Neuronal stem cell (in vitro differentiated cells): ENCODE measurements at regions not wholly inside any gene's neighbourhood (a gene's known extent, or its start where the extent isn't known, plus 50 kb on each side); places are given as distances from the start of the nearest gene placed in this dataset.

ENCODE experiments used
- DNase-seq: peaks from one replicate; pipeline ENCODE4 v3.0.0-alpha.2; 2013; ENCODE audit warnings: low spot score
- H2AFZ ChIP-seq: one replicate; pipeline ENCODE4 v1.6.1; 2013; ENCODE audit warnings: mild to moderate bottlenecking, low read length, inconsistent platforms
- H2AK5ac ChIP-seq: 2 replicates; pipeline ENCODE4 v1.6.1; 2013; ENCODE audit warnings: low read depth, mild to moderate bottlenecking, inconsistent platforms, low read length, moderate library complexity, mixed read lengths
- H2BK120ac ChIP-seq: 2 replicates; pipeline ENCODE4 v1.6.1; 2013; ENCODE audit warnings: low read depth, mild to moderate bottlenecking, inconsistent platforms, low read length, moderate library complexity, mixed read lengths
- H2BK12ac ChIP-seq: one replicate; pipeline ENCODE4 v1.6.1; 2013; ENCODE audit warnings: low read length, inconsistent platforms
- H2BK15ac ChIP-seq: 2 replicates; pipeline ENCODE4 v1.6.1; 2013; ENCODE audit warnings: mild to moderate bottlenecking, low read length, inconsistent platforms, mixed read lengths
- H2BK5ac ChIP-seq: one replicate; pipeline ENCODE4 v1.6.1; 2013; ENCODE audit warnings: inconsistent platforms, mild to moderate bottlenecking, low read length, moderate library complexity
- H3K14ac ChIP-seq: one replicate; pipeline ENCODE4 v1.6.1; 2013; ENCODE audit warnings: low read length, inconsistent platforms
- H3K18ac ChIP-seq: 2 replicates; pipeline ENCODE4 v1.6.1; 2013; ENCODE audit warnings: low read length, inconsistent platforms
- H3K23ac ChIP-seq: 2 replicates; pipeline ENCODE4 v1.6.1; 2013; ENCODE audit warnings: low read depth, mild to moderate bottlenecking, mixed read lengths, low read length, inconsistent platforms; ENCODE audit not compliant: poor library complexity
- H3K27ac ChIP-seq: replicated peaks from 3 replicates; pipeline ENCODE4 v1.5.1; 2013; ENCODE audit warnings: low read length, inconsistent platforms
- H3K27me3 ChIP-seq, 3 experiments: 2 replicates each; pipeline ENCODE4 v1.6.1; 2013; ENCODE audit warnings: low read length in 3 of 3, mild to moderate bottlenecking in 2 of 3, inconsistent platforms in 1 of 3, low read depth in 1 of 3, mixed read lengths in 1 of 3, moderate library complexity in 1 of 3; ENCODE audit not compliant: control insufficient read depth in 3 of 3, insufficient read depth in 3 of 3
- H3K36me3 ChIP-seq, 2 donors: replicated peaks in 1 of 2; 2 replicates each; pipeline ENCODE4 v1.6.1; 2013; ENCODE audit warnings: low read length in 2 of 2; ENCODE audit not compliant: control insufficient read depth in 2 of 2, insufficient read depth in 2 of 2
- H3K4ac ChIP-seq: 2 replicates; pipeline ENCODE4 v1.6.1; 2013; ENCODE audit warnings: inconsistent platforms, mild to moderate bottlenecking, low read length, moderate library complexity
- H3K4me1 ChIP-seq, 2 donors: 1 replicate in 1 of 2; 2 replicates in 1 of 2; pipeline ENCODE4 v1.6.1; 2013; ENCODE audit warnings: low read length in 2 of 2, low read depth in 1 of 2; ENCODE audit not compliant: control insufficient read depth in 2 of 2, insufficient read depth in 1 of 2
- H3K4me2 ChIP-seq: one replicate; pipeline ENCODE4 v1.6.1; 2013; ENCODE audit warnings: mild to moderate bottlenecking, low read length, inconsistent platforms; ENCODE audit not compliant: insufficient read depth, poor library complexity, severe bottlenecking
- H3K4me3 ChIP-seq, 2 donors: 2 replicates each; pipeline ENCODE4 v1.5.1; 2013; ENCODE audit warnings: low read length in 2 of 2, mild to moderate bottlenecking in 2 of 2, inconsistent platforms in 1 of 2, moderate library complexity in 1 of 2
- H3K79me1 ChIP-seq: one replicate; pipeline ENCODE4 v1.6.1; 2013; ENCODE audit warnings: low read depth, mild to moderate bottlenecking, inconsistent platforms, low read length, moderate library complexity
- H3K9ac ChIP-seq: one replicate; pipeline ENCODE4 v1.6.1; 2013; ENCODE audit warnings: mild to moderate bottlenecking, low read depth, low read length, inconsistent platforms; ENCODE audit not compliant: poor library complexity
- H3K9me3 ChIP-seq, 2 donors: replicated peaks in 1 of 2; 2 replicates each; pipeline versions ENCODE3 to v1.6.1; 2013; ENCODE audit warnings: low read length in 2 of 2, mild to moderate bottlenecking in 2 of 2, inconsistent platforms in 1 of 2, low read depth in 1 of 2, mixed read lengths in 1 of 2, moderate library complexity in 1 of 2; ENCODE audit not compliant: control insufficient read depth in 2 of 2, insufficient read depth in 1 of 2
- H4K8ac ChIP-seq: one replicate; pipeline ENCODE4 v1.6.1; 2013; ENCODE audit warnings: low read depth, mild to moderate bottlenecking, inconsistent platforms, low read length, moderate library complexity
- H4K91ac ChIP-seq: one replicate; pipeline ENCODE4 v1.6.1; 2013; ENCODE audit warnings: low read length, low read depth, mild to moderate bottlenecking, inconsistent platforms; ENCODE audit not compliant: poor library complexity
- WGBS, 2 donors: extraction: QIAGEN DNeasy Blood & Tissue Kit; methylation state at CpG; one replicate each; pipeline ENCODE4 v1.1.7; 2013; ENCODE audit warnings: missing lambda C conversion rate in 2 of 2, mixed read lengths in 1 of 2; ENCODE audit not compliant: insufficient read length in 2 of 2, insufficient replicate concordance in 1 of 2; ENCODE audit errors: extremely low coverage in 2 of 2; 5-methylcytosine and 5-hydroxymethylcytosine counted together

GRCh38 chr12:115023279-115024265 lies 339.6 kb upstream of the TBX3 start:
- Histone ChIP-seq H3K4me2 (no peak overlapping the region), H3K4me3 (no peak overlapping the region), H3K36me3 (no peaks in the 10 kb centered on the region), H4K91ac (no peak overlapping the region), H3K4ac (no peak overlapping the region), H2AFZ (no peak overlapping the region), H3K27ac (no peak overlapping the region), H2BK12ac (no peak overlapping the region), H3K18ac (no peak overlapping the region), H3K27me3 (no peaks in the 10 kb centered on the region), H3K9ac (no peak overlapping the region), H3K4me1 (no peaks in the 10 kb centered on the region), H2BK5ac (no peak overlapping the region), H2AK5ac (no peak overlapping the region), H4K8ac (no peak overlapping the region), H3K14ac (no peak overlapping the region), H3K79me1 (no peaks in the 10 kb centered on the region), H2BK120ac (no peak overlapping the region), H3K23ac (no peak overlapping the region), H3K9me3 (no peaks in the 10 kb centered on the region), H2BK15ac (no peak overlapping the region)
- no peak for DNase-seq
- WGBS, 2 donors, result no CpG with 5 or more reads among the region's 4 CpGs

DNA sequence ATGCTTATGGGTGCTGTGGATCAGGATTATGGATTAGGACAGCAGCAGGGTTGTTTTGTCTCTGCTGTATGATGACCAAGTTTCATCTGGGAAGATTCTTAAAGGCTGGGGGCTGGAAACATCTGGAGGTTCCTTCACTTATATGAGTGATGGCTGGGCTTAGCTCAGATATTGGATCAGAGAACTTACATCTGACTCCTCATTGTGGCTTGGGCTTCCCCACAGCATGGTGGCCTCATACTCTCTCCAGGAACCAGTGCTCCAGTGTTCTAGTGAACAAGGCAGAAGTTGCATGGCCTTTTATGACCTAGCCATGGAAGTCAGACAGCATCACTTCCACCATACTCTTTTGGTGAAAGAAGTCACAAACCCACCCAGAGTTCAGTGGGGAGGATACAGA lies 336.1 kb upstream of the TBX3 start:
- H2BK120ac ChIP-seq, result no peak overlapping the region
- no peak overlapping the region for H2AFZ ChIP-seq
- H3K23ac ChIP-seq, result no peak overlapping the region
- no peak overlapping the region for H2BK15ac ChIP-seq
- H3K4me1 ChIP-seq, result no peaks in the 10 kb centered on the region
- no peak overlapping the region for H3K27ac ChIP-seq
- no peak overlapping the region for H3K14ac ChIP-seq
- H3K4me3 ChIP-seq, result no peak overlapping the region
- no peaks in the 10 kb centered on the region for H3K27me3 ChIP-seq
- H3K9me3 ChIP-seq, result no peaks in the 10 kb centered on the region
- H3K36me3 ChIP-seq, result no peaks in the 10 kb centered on the region
- H3K18ac ChIP-seq, result no peak overlapping the region
- H2BK12ac ChIP-seq, result no peak overlapping the region
- H4K91ac ChIP-seq, result no peak overlapping the region
- H3K79me1 ChIP-seq, result peaks cover 2% of the 10 kb centered on the region
- no peak overlapping the region for H3K4me2 ChIP-seq
- H2BK5ac ChIP-seq, result no peak overlapping the region
- no peak for DNase-seq
- H2AK5ac ChIP-seq, result no peak overlapping the region
- no peak overlapping the region for H3K4ac ChIP-seq
- no peak overlapping the region for H4K8ac ChIP-seq
- H3K9ac ChIP-seq, result no peak overlapping the region

DNA sequence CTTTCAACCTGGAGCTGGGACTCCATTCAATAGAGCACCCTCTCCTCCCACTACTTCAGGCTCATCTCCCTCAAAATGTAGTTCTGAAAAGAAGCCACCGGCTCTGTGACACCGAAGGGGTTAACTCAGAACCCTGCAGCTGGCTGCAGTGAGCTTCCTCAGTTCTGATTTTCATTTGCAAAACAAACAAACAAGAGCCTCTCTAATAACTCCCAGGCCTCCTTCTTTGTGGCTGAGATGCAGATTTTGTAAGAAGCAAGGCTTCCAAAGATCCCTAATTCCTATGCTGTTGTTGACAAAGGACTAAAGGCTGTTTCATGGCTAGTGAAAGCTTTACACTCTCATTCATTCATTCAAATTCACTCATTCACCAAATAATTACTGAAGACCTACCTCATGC lies 333.4 kb upstream of the TBX3 start:
- Histone ChIP-seq H2BK5ac (no peak overlapping the region), H3K9me3 (no peaks in the 10 kb centered on the region), H3K18ac (no peak overlapping the region), H2BK15ac (no peak overlapping the region), H2BK12ac (no peak overlapping the region), H3K9ac (no peak overlapping the region), H3K23ac (no peak overlapping the region), H3K14ac (no peak overlapping the region), H3K4me3 (no peak overlapping the region), H4K91ac (no peak overlapping the region), H3K27ac (no peak overlapping the region), H3K4me2 (no peak overlapping the region), H2AK5ac (no peak overlapping the region), H3K36me3 (no peaks in the 10 kb centered on the region), H2BK120ac (no peak overlapping the region), H2AFZ (no peak overlapping the region), H4K8ac (no peak overlapping the region), H3K4ac (no peak overlapping the region), H3K4me1 (no peaks in the 10 kb centered on the region), H3K27me3 (no peaks in the 10 kb centered on the region), H3K79me1 (peaks cover 2% of the 10 kb centered on the region)
- no peak for DNase-seq
- no CpG with 5 or more reads among the region's 2 CpGs for WGBS, 2 donors

DNA sequence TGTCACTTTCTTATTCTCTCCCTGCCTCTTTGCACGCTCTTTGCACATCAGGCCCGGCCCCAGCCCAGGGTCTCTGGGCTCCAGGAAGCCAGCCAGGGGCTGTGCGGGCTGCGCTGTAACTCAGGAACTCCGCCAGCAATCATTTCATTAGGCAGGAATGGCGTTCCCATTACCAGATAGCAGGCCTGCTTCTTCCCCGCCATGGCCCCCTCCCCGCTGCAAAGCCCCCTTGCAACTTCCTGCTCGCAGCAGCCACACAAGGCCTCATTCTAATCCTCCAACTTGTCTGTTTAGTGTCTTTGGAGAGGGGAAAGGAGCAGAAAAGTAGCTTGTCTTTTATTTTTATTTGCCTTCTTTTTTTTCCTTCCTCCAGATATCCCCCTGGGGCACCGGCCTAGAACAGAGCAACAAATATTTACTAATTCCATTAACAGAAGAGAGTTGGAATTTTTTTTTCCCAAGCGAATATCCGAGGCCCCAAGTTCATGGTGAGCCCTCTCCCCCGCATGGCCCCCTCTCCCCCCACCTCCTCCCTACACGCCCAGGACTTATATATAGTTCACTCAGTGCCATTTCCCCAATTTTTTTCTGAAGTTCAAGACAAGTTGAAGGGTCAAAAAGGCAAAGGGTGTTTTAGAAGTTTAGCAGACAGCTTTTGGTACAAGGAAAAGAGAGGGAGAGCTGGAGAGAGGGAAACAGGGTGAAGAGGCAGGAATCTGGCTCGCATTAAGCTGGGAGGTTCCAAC lies 329.4 kb upstream of the TBX3 start:
- H3K4me1 ChIP-seq, result no peaks in the 10 kb centered on the region
- no peak overlapping the region for H2BK120ac ChIP-seq
- H3K18ac ChIP-seq, result no peak overlapping the region
- DNase-seq, result no peak
- no peak overlapping the region for H4K8ac ChIP-seq
- no peaks in the 10 kb centered on the region for H3K36me3 ChIP-seq
- WGBS, 2 donors, result no CpG with 5 or more reads among the region's 15 CpGs
- H2AK5ac ChIP-seq, result no peak overlapping the region
- no peak overlapping the region for H3K4me2 ChIP-seq
- H3K27ac ChIP-seq, result no peak overlapping the region
- H2BK5ac ChIP-seq, result no peak overlapping the region
- H3K9ac ChIP-seq, result no peak overlapping the region
- H4K91ac ChIP-seq, result no peak overlapping the region
- H2AFZ ChIP-seq, result peak overlapping the region; percentile 4
- no peaks in the 10 kb centered on the region for H3K9me3 ChIP-seq
- H2BK15ac ChIP-seq, result no peak overlapping the region
- no peaks in the 10 kb centered on the region for H3K27me3 ChIP-seq
- H3K4ac ChIP-seq, result no peak overlapping the region
- H3K4me3 ChIP-seq, result no peak overlapping the region
- H3K23ac ChIP-seq, result no peak overlapping the region
- H2BK12ac ChIP-seq, result no peak overlapping the region
- H3K79me1 ChIP-seq, result peaks cover 2% of the 10 kb centered on the region
- no peak overlapping the region for H3K14ac ChIP-seq
